ENCODE measurements at regions not wholly inside any gene's neighbourhood (a gene's known extent, or its start where the extent isn't known, plus 50 kb on each side); places are given as distances from the start of the nearest gene placed in this dataset.

DNA sequence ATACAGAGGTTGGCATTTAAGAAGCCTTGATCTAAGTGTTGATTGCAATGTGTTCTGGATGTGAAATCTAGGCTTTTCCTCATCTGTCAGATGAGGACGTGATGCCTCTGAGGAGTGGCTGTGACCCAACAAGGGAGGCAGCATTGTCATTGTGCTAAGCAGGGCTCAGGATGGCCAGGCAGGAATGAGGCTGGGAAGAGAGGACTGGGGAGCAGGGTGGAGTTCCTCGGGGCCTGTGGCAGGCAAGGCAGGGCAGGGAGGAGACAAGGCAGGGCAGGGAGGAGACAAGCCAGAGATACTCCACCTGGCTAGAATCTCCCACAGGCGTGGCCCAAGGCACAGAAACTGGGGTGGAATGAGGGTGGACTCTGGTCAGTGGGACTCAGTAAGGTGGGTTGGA, 116.6 kb downstream of the RPIA start:
- intact Hi-C loops (cut with micrococcal nuclease) = no loop called here
- Mint-ChIP-seq H3K27me3 (ENCODE audit: low read depth in 3 of 3) (peaks cover 0 to 4% (median 2%) of the 10 kb centered on the region in 3 donors), H3K4me1 (no peaks in the 10 kb centered on the region), H3K9me3 (peaks cover 0 to 5% (median 2%) of the 10 kb centered on the region in 7 donors), H3K27ac (no peak overlapping the region), H3K4me3 (no peak overlapping the region), H3K36me3 (no peaks in the 10 kb centered on the region)
- Histone ChIP-seq H3K36me3 (replicated peaks in 1 of 2; ENCODE audit: control insufficient read depth in 1 of 2, insufficient read depth in 2 of 2, low read length in 2 of 2) (no peaks in the 10 kb centered on the region), H4K20me1 (ENCODE audit: insufficient read depth, low read length) (no peaks in the 10 kb centered on the region), H3K79me2 (ENCODE audit: insufficient read depth, low read length) (no peaks in the 10 kb centered on the region), H3K9me3 (replicated peaks in 1 of 2; ENCODE audit: control insufficient read depth in 1 of 2, insufficient read depth in 1 of 2, low read length in 2 of 2) (peaks cover 0 to 2% of the 10 kb centered on the region in 2 donors), H3K27ac (ENCODE audit: low read depth in 1 of 2, low read length in 2 of 2) (no peak overlapping the region), H2AFZ (ENCODE audit: insufficient read depth, low read depth, low read length, poor library complexity, severe bottlenecking) (no peak overlapping the region), H3K4me3 (replicated peaks in 1 of 3; ENCODE audit: low read depth in 2 of 3, low read length in 3 of 3) (no peak overlapping the region), H3K27me3 (ENCODE audit: control insufficient read depth in 2 of 2, insufficient read depth in 2 of 2, low read length in 2 of 2) (no peaks in the 10 kb centered on the region), H3K9ac (ENCODE audit: insufficient read depth, low read length, poor library complexity, severe bottlenecking) (no peak overlapping the region), H3K4me1 (ENCODE audit: control insufficient read depth in 1 of 2, insufficient read depth in 2 of 2, low read length in 2 of 2) (no peaks in the 10 kb centered on the region), H3K4me2 (replicated peaks; ENCODE audit: extremely low read depth, low read length, poor library complexity, severe bottlenecking) (no peak overlapping the region)
- WGBS (ENCODE audit: insufficient coverage) = 87% methylated on average over 3 of the region's 3 CpGs
- DNase-seq = no peak
- TF ChIP-seq CTCF (IDR thresholded peaks at IDR 0.05) = no peak

GRCh38 chr2:88808652-88809051, 117.2 kb downstream of the RPIA start:
- Histone ChIP-seq H3K4me1 (ENCODE audit: control insufficient read depth in 1 of 2, insufficient read depth in 2 of 2, low read length in 2 of 2) (no peaks in the 10 kb centered on the region), H4K20me1 (ENCODE audit: insufficient read depth, low read length) (no peaks in the 10 kb centered on the region), H3K9me3 (replicated peaks in 1 of 2; ENCODE audit: control insufficient read depth in 1 of 2, insufficient read depth in 1 of 2, low read length in 2 of 2) (peaks cover 0 to 4% of the 10 kb centered on the region in 2 donors), H3K4me3 (replicated peaks in 1 of 3; ENCODE audit: low read depth in 2 of 3, low read length in 3 of 3) (no peak overlapping the region), H3K79me2 (ENCODE audit: insufficient read depth, low read length) (no peaks in the 10 kb centered on the region), H2AFZ (ENCODE audit: insufficient read depth, low read depth, low read length, poor library complexity, severe bottlenecking) (no peak overlapping the region), H3K9ac (ENCODE audit: insufficient read depth, low read length, poor library complexity, severe bottlenecking) (no peak overlapping the region), H3K27me3 (ENCODE audit: control insufficient read depth in 2 of 2, insufficient read depth in 2 of 2, low read length in 2 of 2) (no peaks in the 10 kb centered on the region), H3K27ac (ENCODE audit: low read depth in 1 of 2, low read length in 2 of 2) (no peak overlapping the region), H3K4me2 (replicated peaks; ENCODE audit: extremely low read depth, low read length, poor library complexity, severe bottlenecking) (no peak overlapping the region), H3K36me3 (replicated peaks in 1 of 2; ENCODE audit: control insufficient read depth in 1 of 2, insufficient read depth in 2 of 2, low read length in 2 of 2) (no peaks in the 10 kb centered on the region)
- Mint-ChIP-seq H3K9me3 (peaks cover 0 to 10% (median 5%) of the 10 kb centered on the region in 7 donors), H3K27me3 (ENCODE audit: low read depth in 3 of 3) (peaks cover 0 to 4% (median 2%) of the 10 kb centered on the region in 3 donors), H3K36me3 (no peaks in the 10 kb centered on the region), H3K27ac (no peak overlapping the region), H3K4me1 (no peaks in the 10 kb centered on the region), H3K4me3 (no peak overlapping the region)
- 80% methylated on average over 1 of the region's 1 CpG for WGBS (ENCODE audit: insufficient coverage)
- DNase-seq = no peak
- TF ChIP-seq CTCF (IDR thresholded peaks at IDR 0.05) = no peak
- intact Hi-C loops (cut with micrococcal nuclease) = no loop called here

All from CD14-positive monocyte (primary cell).